H9 (cell line): ENCODE measurements at regions not wholly inside any gene's neighbourhood (a gene's known extent, or its start where the extent isn't known, plus 50 kb on each side); places are given as distances from the start of the nearest gene placed in this dataset.

ENCODE experiments used
- DNase-seq: peaks from one replicate; pipeline ENCODE4 v3.0.0-alpha.2; 2017
- H2AFZ ChIP-seq: one replicate; pipeline ENCODE4 v1.6.1; 2013; ENCODE audit warnings: mild to moderate bottlenecking, low read length, control low read depth, moderate library complexity
- H2AK5ac ChIP-seq: 2 replicates; pipeline ENCODE4 v1.6.1; 2013; ENCODE audit warnings: low read length, control low read depth, mixed read lengths; ENCODE audit not compliant: insufficient read length
- H2BK120ac ChIP-seq: one replicate; pipeline ENCODE4 v1.6.1; 2013; ENCODE audit warnings: low read depth, mild to moderate bottlenecking, low read length, control low read depth, inconsistent platforms; ENCODE audit not compliant: poor library complexity, severe bottlenecking
- H2BK12ac ChIP-seq: 2 replicates; pipeline ENCODE4 v1.6.1; 2013; ENCODE audit warnings: low read length, control low read depth, mixed read lengths, low read depth; ENCODE audit not compliant: insufficient read length
- H2BK15ac ChIP-seq: 2 replicates; pipeline ENCODE4 v1.6.1; 2013; ENCODE audit warnings: low read depth, low read length, control low read depth
- H2BK20ac ChIP-seq: one replicate; pipeline ENCODE4 v1.6.1; 2013; ENCODE audit warnings: low read depth, mild to moderate bottlenecking, low read length, control low read depth, inconsistent platforms; ENCODE audit not compliant: poor library complexity, severe bottlenecking
- H2BK5ac ChIP-seq: 2 replicates; pipeline ENCODE4 v1.6.1; 2013; ENCODE audit warnings: low read length, control low read depth, mixed read lengths; ENCODE audit not compliant: insufficient read length
- H3K14ac ChIP-seq: 2 replicates; pipeline ENCODE4 v1.6.1; 2013; ENCODE audit warnings: low read length, control low read depth; ENCODE audit not compliant: insufficient read depth
- H3K18ac ChIP-seq: 2 replicates; pipeline ENCODE4 v1.6.1; 2013; ENCODE audit warnings: low read depth, mild to moderate bottlenecking, mixed read lengths, low read length, control low read depth; ENCODE audit not compliant: insufficient read length
- H3K23ac ChIP-seq: 2 replicates; pipeline ENCODE4 v1.6.1; 2013; ENCODE audit warnings: low read length, control low read depth, mixed read lengths, low read depth; ENCODE audit not compliant: insufficient read length
- H3K23me2 ChIP-seq: 2 replicates; pipeline ENCODE4 v1.6.1; 2013; ENCODE audit warnings: low read depth, mild to moderate bottlenecking, mixed read lengths, low read length, control low read depth; ENCODE audit not compliant: insufficient read length, poor library complexity, severe bottlenecking
- H3K27ac ChIP-seq: 2 replicates; pipeline ENCODE4 v1.5.1; 2013; ENCODE audit warnings: low read length, control low read depth, mixed read lengths, low read depth; ENCODE audit not compliant: insufficient read length
- H3K27me3 ChIP-seq: 2 replicates; pipeline ENCODE4 v1.6.1; 2013; ENCODE audit warnings: low read length, control low read depth, inconsistent platforms; ENCODE audit not compliant: insufficient read depth
- H3K4ac ChIP-seq: 2 replicates; pipeline ENCODE4 v1.6.1; 2013; ENCODE audit warnings: low read depth, mild to moderate bottlenecking, control low read depth, inconsistent platforms, low read length, moderate library complexity
- H3K4me1 ChIP-seq: 2 replicates; pipeline ENCODE4 v1.6.1; 2013; ENCODE audit warnings: low read length, control low read depth, inconsistent platforms; ENCODE audit not compliant: insufficient read depth
- H3K4me2 ChIP-seq: 2 replicates; pipeline ENCODE4 v1.6.1; 2013; ENCODE audit warnings: low read length, control low read depth, mixed read lengths; ENCODE audit not compliant: insufficient read length, insufficient read depth
- H3K56ac ChIP-seq: 2 replicates; pipeline ENCODE4 v1.6.1; 2013; ENCODE audit warnings: low read depth, mild to moderate bottlenecking, mixed read lengths, low read length, control low read depth; ENCODE audit not compliant: insufficient read length
- H3K79me1 ChIP-seq: 2 replicates; pipeline ENCODE4 v1.6.1; 2013; ENCODE audit warnings: low read depth, mild to moderate bottlenecking, moderate library complexity, low read length, control low read depth, inconsistent platforms; ENCODE audit not compliant: insufficient read depth, poor library complexity, severe bottlenecking
- H3K79me2 ChIP-seq: 2 replicates; pipeline ENCODE4 v1.6.1; 2013; ENCODE audit warnings: low read length, control low read depth, inconsistent platforms; ENCODE audit not compliant: insufficient read depth
- H3K9ac ChIP-seq: 2 replicates; pipeline ENCODE4 v1.6.1; 2013; ENCODE audit warnings: low read length, control low read depth, mixed read lengths; ENCODE audit not compliant: insufficient read length; ENCODE audit errors: extremely low read depth
- H3K9me3 ChIP-seq: one replicate; pipeline ENCODE4 v1.6.1; 2013; ENCODE audit warnings: low read depth, low read length, inconsistent platforms; ENCODE audit not compliant: control insufficient read depth
- H3T11ph ChIP-seq: one replicate; pipeline ENCODE4 v1.6.1; 2013; ENCODE audit warnings: mild to moderate bottlenecking, low read length, control low read depth, inconsistent platforms
- H4K20me1 ChIP-seq: one replicate; pipeline ENCODE4 v1.6.1; 2013; ENCODE audit not compliant: control insufficient read depth, insufficient read length, insufficient read depth
- H4K5ac ChIP-seq: 2 replicates; pipeline ENCODE4 v1.6.1; 2013; ENCODE audit warnings: low read depth, mild to moderate bottlenecking, mixed read lengths, low read length, control low read depth; ENCODE audit not compliant: insufficient read length
- H4K8ac ChIP-seq: replicated peaks from 2 replicates; pipeline ENCODE4 v1.6.1; 2013; ENCODE audit warnings: low read length, control low read depth, mixed read lengths, low read depth; ENCODE audit not compliant: insufficient read length
- H4K91ac ChIP-seq: 2 replicates; pipeline ENCODE4 v1.6.1; 2013; ENCODE audit warnings: low read depth, mild to moderate bottlenecking, moderate library complexity, mixed read lengths, low read length, control low read depth; ENCODE audit not compliant: insufficient read length
- H3K27ac Mint-ChIP-seq, 3 experiments: 2 replicates in 2 of 3; 3 replicates in 1 of 3; pipeline ENCODE4 v1.8.0; 2020 to 2021; ENCODE audit warnings: mixed read lengths in 3 of 3, mild to moderate bottlenecking in 1 of 3, moderate library complexity in 1 of 3
- H3K27me3 Mint-ChIP-seq: 2 replicates; pipeline ENCODE4 v1.8.0; 2021; ENCODE audit warnings: low read depth, mild to moderate bottlenecking, moderate library complexity, mixed read lengths
- H3K36me3 Mint-ChIP-seq, 3 experiments: 2 replicates in 2 of 3; 3 replicates in 1 of 3; pipeline ENCODE4 v1.8.0; 2020 to 2021; ENCODE audit warnings: low read depth in 3 of 3, mixed read lengths in 3 of 3; ENCODE audit not compliant: insufficient read depth in 1 of 3
- H3K4me1 Mint-ChIP-seq, 2 experiments: 2 replicates each; pipeline ENCODE4 v1.8.0; 2020; ENCODE audit warnings: mixed read lengths in 2 of 2
- H3K4me3 Mint-ChIP-seq, 2 experiments: 2 replicates in 1 of 2; 3 replicates in 1 of 2; pipeline ENCODE4 v1.8.0; 2020 to 2021; ENCODE audit warnings: mild to moderate bottlenecking in 2 of 2, mixed read lengths in 2 of 2, moderate library complexity in 1 of 2
- H3K9me3 Mint-ChIP-seq, 2 experiments: 2 replicates in 1 of 2; 3 replicates in 1 of 2; pipeline ENCODE4 v1.8.0; 2020; ENCODE audit warnings: mild to moderate bottlenecking in 2 of 2, mixed read lengths in 2 of 2, moderate library complexity in 1 of 2
- WGBS: extraction: QIAGEN DNeasy Blood & Tissue Kit; methylation state at CpG from one replicate; pipeline ENCODE4 v1.1.7; 2013; ENCODE audit warnings: missing lambda C conversion rate, low lambda C conversion rate, mixed read lengths; ENCODE audit not compliant: insufficient read length; ENCODE audit errors: extremely low coverage; 5-methylcytosine and 5-hydroxymethylcytosine counted together
- TF ChIP-seq, protein P1 (sequence below): fragments of 200-600 bp; sonication (generic); conservative IDR thresholded peaks from 3 replicates; pipeline ENCODE4 v1.8.0; 2021; ENCODE audit warnings: antibody characterized with exemption, mild to moderate bottlenecking

GRCh38 chr11:23542189-23542588, 681.9 kb upstream of the CCDC179 start:
- Mint-ChIP-seq H3K9me3 (peaks cover 0 to 4% of the 10 kb centered on the region in 2 experiments; a peak in 3 of 5 replicates), H3K4me1 (peaks cover 22 to 26% of the 10 kb centered on the region in 2 experiments), H3K36me3 (peaks cover 0 to 5% (median 0%) of the 10 kb centered on the region in 3 experiments; a peak in 2 of 7 replicates), H3K27me3 (no peaks in the 10 kb centered on the region), H3K27ac (no peak overlapping the region), H3K4me3 (no peak overlapping the region)
- Histone ChIP-seq H3K9ac (no peak overlapping the region), H3K79me1 (no peaks in the 10 kb centered on the region), H4K8ac (no peak overlapping the region), H3K4me1 (no peaks in the 10 kb centered on the region), H3K79me2 (no peaks in the 10 kb centered on the region), H3K4ac (no peak overlapping the region), H2BK20ac (no peak overlapping the region), H2BK5ac (no peak overlapping the region), H2BK15ac (no peak overlapping the region), H3K27ac (no peak overlapping the region), H2BK12ac (no peak overlapping the region), H4K91ac (no peak overlapping the region), H4K5ac (no peak overlapping the region), H3K27me3 (no peaks in the 10 kb centered on the region), H3K56ac (no peak overlapping the region), H3K23me2 (no peaks in the 10 kb centered on the region), H4K20me1 (no peaks in the 10 kb centered on the region), H3T11ph (no peak overlapping the region), H3K14ac (no peak overlapping the region), H3K18ac (no peak overlapping the region), H2AK5ac (no peak overlapping the region), H3K9me3 (no peaks in the 10 kb centered on the region), H3K23ac (no peak overlapping the region), H3K4me2 (no peak overlapping the region), H2AFZ (no peak overlapping the region), H2BK120ac (no peak overlapping the region)
- TF ChIP-seq, protein P1, sequence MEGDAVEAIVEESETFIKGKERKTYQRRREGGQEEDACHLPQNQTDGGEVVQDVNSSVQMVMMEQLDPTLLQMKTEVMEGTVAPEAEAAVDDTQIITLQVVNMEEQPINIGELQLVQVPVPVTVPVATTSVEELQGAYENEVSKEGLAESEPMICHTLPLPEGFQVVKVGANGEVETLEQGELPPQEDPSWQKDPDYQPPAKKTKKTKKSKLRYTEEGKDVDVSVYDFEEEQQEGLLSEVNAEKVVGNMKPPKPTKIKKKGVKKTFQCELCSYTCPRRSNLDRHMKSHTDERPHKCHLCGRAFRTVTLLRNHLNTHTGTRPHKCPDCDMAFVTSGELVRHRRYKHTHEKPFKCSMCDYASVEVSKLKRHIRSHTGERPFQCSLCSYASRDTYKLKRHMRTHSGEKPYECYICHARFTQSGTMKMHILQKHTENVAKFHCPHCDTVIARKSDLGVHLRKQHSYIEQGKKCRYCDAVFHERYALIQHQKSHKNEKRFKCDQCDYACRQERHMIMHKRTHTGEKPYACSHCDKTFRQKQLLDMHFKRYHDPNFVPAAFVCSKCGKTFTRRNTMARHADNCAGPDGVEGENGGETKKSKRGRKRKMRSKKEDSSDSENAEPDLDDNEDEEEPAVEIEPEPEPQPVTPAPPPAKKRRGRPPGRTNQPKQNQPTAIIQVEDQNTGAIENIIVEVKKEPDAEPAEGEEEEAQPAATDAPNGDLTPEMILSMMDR: no peak
- no CpG with 5 or more reads among the region's 1 CpG for WGBS
- DNase-seq: no peak
